ENCODE measurements at regions not wholly inside any gene's neighbourhood (a gene's known extent, or its start where the extent isn't known, plus 50 kb on each side); places are given as distances from the start of the nearest gene placed in this dataset.

- Histone ChIP-seq H3K4me3 (ENCODE audit: low read length) (no peak overlapping the region), H3K27me3 (ENCODE audit: insufficient read depth, low read length) (peaks cover 10% of the 10 kb centered on the region; the same call in 1 of the 2 replicates), H3K4me1 (ENCODE audit: insufficient read depth, low read length) (peaks cover 3% of the 10 kb centered on the region; the same call in 1 of the 2 replicates), H3K9ac (ENCODE audit: low read depth, low read length) (no peak overlapping the region), H3K9me3 (ENCODE audit: insufficient read depth, low read depth, low read length) (no peaks in the 10 kb centered on the region), H3K36me3 (ENCODE audit: insufficient read depth, low read depth, low read length) (no peaks in the 10 kb centered on the region), H3K27ac (ENCODE audit: low read length) (no peak overlapping the region)
These were observed 157.9 kb upstream of the RAB4A start for GRCh38 chr1:229112832-229113548.

- Histone ChIP-seq H3K9ac (ENCODE audit: low read depth, low read length) (no peak overlapping the region), H3K4me3 (ENCODE audit: low read length) (no peak overlapping the region), H3K9me3 (ENCODE audit: insufficient read depth, low read depth, low read length) (no peaks in the 10 kb centered on the region), H3K27me3 (ENCODE audit: insufficient read depth, low read length) (peaks cover 10% of the 10 kb centered on the region; the same call in 1 of the 2 replicates), H3K4me1 (ENCODE audit: insufficient read depth, low read length) (peaks cover 3% of the 10 kb centered on the region; the same call in 1 of the 2 replicates), H3K36me3 (ENCODE audit: insufficient read depth, low read depth, low read length) (no peaks in the 10 kb centered on the region), H3K27ac (ENCODE audit: low read length) (no peak overlapping the region)
These were observed 156.6 kb upstream of the RAB4A start for GRCh38 chr1:229114315-229114714.

GRCh38 chr1:229114850-229115365 lies 156.0 kb upstream of the RAB4A start:
- Histone ChIP-seq H3K4me3 (ENCODE audit: low read length) (no peak overlapping the region), H3K27ac (ENCODE audit: low read length) (no peak overlapping the region), H3K27me3 (ENCODE audit: insufficient read depth, low read length) (peaks cover 10% of the 10 kb centered on the region; the same call in 1 of the 2 replicates), H3K4me1 (ENCODE audit: insufficient read depth, low read length) (peaks cover 3% of the 10 kb centered on the region; the same call in 1 of the 2 replicates), H3K36me3 (ENCODE audit: insufficient read depth, low read depth, low read length) (no peaks in the 10 kb centered on the region), H3K9ac (ENCODE audit: low read depth, low read length) (no peak overlapping the region), H3K9me3 (ENCODE audit: insufficient read depth, low read depth, low read length) (no peaks in the 10 kb centered on the region)

GRCh38 chr1:229116114-229116513 lies 154.8 kb upstream of the RAB4A start:
- H3K9ac ChIP-seq (ENCODE audit: low read depth, low read length) = no peak overlapping the region
- no peak overlapping the region for H3K4me3 ChIP-seq (ENCODE audit: low read length)
- no peak overlapping the region for H3K27ac ChIP-seq (ENCODE audit: low read length)
- H3K36me3 ChIP-seq (ENCODE audit: insufficient read depth, low read depth, low read length) = no peaks in the 10 kb centered on the region
- peaks cover 3% of the 10 kb centered on the region; the same call in 1 of the 2 replicates for H3K4me1 ChIP-seq (ENCODE audit: insufficient read depth, low read length)
- H3K27me3 ChIP-seq (ENCODE audit: insufficient read depth, low read length) = peaks cover 10% of the 10 kb centered on the region; the same call in 1 of the 2 replicates
- H3K9me3 ChIP-seq (ENCODE audit: insufficient read depth, low read depth, low read length) = no peaks in the 10 kb centered on the region

GRCh38 chr1:229117664-229118300 lies 153.1 kb upstream of the RAB4A start:
- Histone ChIP-seq H3K4me1 (ENCODE audit: insufficient read depth, low read length) (peaks cover 3% of the 10 kb centered on the region; the same call in 1 of the 2 replicates), H3K27ac (ENCODE audit: low read length) (no peak overlapping the region)

GRCh38 chr1:229118477-229119061 lies 152.3 kb upstream of the RAB4A start:
- Histone ChIP-seq H3K27ac (ENCODE audit: low read length) (no peak overlapping the region), H3K36me3 (ENCODE audit: insufficient read depth, low read depth, low read length) (no peaks in the 10 kb centered on the region), H3K4me1 (ENCODE audit: insufficient read depth, low read length) (peaks cover 3% of the 10 kb centered on the region; the same call in 1 of the 2 replicates), H3K27me3 (ENCODE audit: insufficient read depth, low read length) (peaks cover 10% of the 10 kb centered on the region; the same call in 1 of the 2 replicates), H3K9ac (ENCODE audit: low read depth, low read length) (no peak overlapping the region), H3K9me3 (ENCODE audit: insufficient read depth, low read depth, low read length) (no peaks in the 10 kb centered on the region), H3K4me3 (ENCODE audit: low read length) (no peak overlapping the region)

More at GRCh38 chr1:229117664-229118300, 153.1 kb upstream of the RAB4A start:
- Histone ChIP-seq H3K9ac (ENCODE audit: low read depth, low read length) (no peak overlapping the region), H3K4me3 (ENCODE audit: low read length) (no peak overlapping the region), H3K36me3 (ENCODE audit: insufficient read depth, low read depth, low read length) (no peaks in the 10 kb centered on the region), H3K27me3 (ENCODE audit: insufficient read depth, low read length) (peaks cover 10% of the 10 kb centered on the region; the same call in 1 of the 2 replicates), H3K9me3 (ENCODE audit: insufficient read depth, low read depth, low read length) (no peaks in the 10 kb centered on the region)

- H3K4me3 ChIP-seq (ENCODE audit: low read length) = no peak overlapping the region
- no peak overlapping the region for H3K27ac ChIP-seq (ENCODE audit: low read length)
- H3K4me1 ChIP-seq (ENCODE audit: insufficient read depth, low read length) = peaks cover 3% of the 10 kb centered on the region; the same call in 1 of the 2 replicates
- peaks cover 5% of the 10 kb centered on the region; the same call in 1 of the 2 replicates for H3K27me3 ChIP-seq (ENCODE audit: insufficient read depth, low read length)
- H3K9ac ChIP-seq (ENCODE audit: low read depth, low read length) = no peak overlapping the region
- no peaks in the 10 kb centered on the region for H3K9me3 ChIP-seq (ENCODE audit: insufficient read depth, low read depth, low read length)
- H3K36me3 ChIP-seq (ENCODE audit: insufficient read depth, low read depth, low read length) = no peaks in the 10 kb centered on the region
These were observed 151.8 kb upstream of the RAB4A start for GRCh38 chr1:229119161-229119560.

- no peaks in the 10 kb centered on the region for H3K36me3 ChIP-seq (ENCODE audit: insufficient read depth, low read depth, low read length)
- H3K9ac ChIP-seq (ENCODE audit: low read depth, low read length) = no peak overlapping the region
- H3K4me3 ChIP-seq (ENCODE audit: low read length) = no peak overlapping the region
- peaks cover under 1% of the 10 kb centered on the region; the same call in 1 of the 2 replicates for H3K4me1 ChIP-seq (ENCODE audit: insufficient read depth, low read length)
- no peaks in the 10 kb centered on the region for H3K9me3 ChIP-seq (ENCODE audit: insufficient read depth, low read depth, low read length)
- no peaks in the 10 kb centered on the region for H3K27me3 ChIP-seq (ENCODE audit: insufficient read depth, low read length)
- no peak overlapping the region for H3K27ac ChIP-seq (ENCODE audit: low read length)
These were observed 151.0 kb upstream of the RAB4A start for GRCh38 chr1:229119876-229120275.

GRCh38 chr1:229121845-229122436 lies 149.0 kb upstream of the RAB4A start:
- Histone ChIP-seq H3K27me3 (ENCODE audit: insufficient read depth, low read length) (no peaks in the 10 kb centered on the region), H3K27ac (ENCODE audit: low read length) (no peak overlapping the region), H3K4me3 (ENCODE audit: low read length) (no peak overlapping the region), H3K9ac (ENCODE audit: low read depth, low read length) (no peak overlapping the region), H3K4me1 (ENCODE audit: insufficient read depth, low read length) (no peaks in the 10 kb centered on the region; the same call in 1 of the 2 replicates), H3K36me3 (ENCODE audit: insufficient read depth, low read depth, low read length) (no peaks in the 10 kb centered on the region), H3K9me3 (ENCODE audit: insufficient read depth, low read depth, low read length) (no peaks in the 10 kb centered on the region)

- Histone ChIP-seq H3K36me3 (ENCODE audit: insufficient read depth, low read depth, low read length) (no peaks in the 10 kb centered on the region), H3K4me1 (ENCODE audit: insufficient read depth, low read length) (no peaks in the 10 kb centered on the region; the same call in 1 of the 2 replicates), H3K27ac (ENCODE audit: low read length) (no peak overlapping the region), H3K9ac (ENCODE audit: low read depth, low read length) (no peak overlapping the region), H3K27me3 (ENCODE audit: insufficient read depth, low read length) (no peaks in the 10 kb centered on the region), H3K4me3 (ENCODE audit: low read length) (no peak overlapping the region), H3K9me3 (ENCODE audit: insufficient read depth, low read depth, low read length) (no peaks in the 10 kb centered on the region)
These were observed 148.3 kb upstream of the RAB4A start for GRCh38 chr1:229122606-229123005.

GRCh38 chr1:229124116-229124515 lies 146.8 kb upstream of the RAB4A start:
- no peaks in the 10 kb centered on the region for H3K36me3 ChIP-seq (ENCODE audit: insufficient read depth, low read depth, low read length)
- H3K9me3 ChIP-seq (ENCODE audit: insufficient read depth, low read depth, low read length) = no peaks in the 10 kb centered on the region
- H3K27ac ChIP-seq (ENCODE audit: low read length) = no peak overlapping the region
- no peaks in the 10 kb centered on the region for H3K27me3 ChIP-seq (ENCODE audit: insufficient read depth, low read length)
- no peak overlapping the region for H3K9ac ChIP-seq (ENCODE audit: low read depth, low read length)
- H3K4me1 ChIP-seq (ENCODE audit: insufficient read depth, low read length) = no peaks in the 10 kb centered on the region; the same call in 1 of the 2 replicates
- no peak overlapping the region for H3K4me3 ChIP-seq (ENCODE audit: low read length)
